Kidney (tissue), 13 donors: ENCODE measurements at regions not wholly inside any gene's neighbourhood (a gene's known extent, or its start where the extent isn't known, plus 50 kb on each side); places are given as distances from the start of the nearest gene placed in this dataset.

Experiments used
- DNase-seq, 5 donors: peaks; one replicate each; pipeline ENCODE4 v3.0.0-alpha.2; 2013 to 2020
- FAIRE-seq: peaks from 2 replicates; lab custom pipeline; 2012; peaks lifted over from hg19 to GRCh38; lab: Jason Lieb, UNC
- H3K27ac ChIP-seq, 2 donors: one replicate each; pipeline ENCODE4 v1.7.0; 2013; ENCODE audit warnings: low read depth in 2 of 2, low read length in 2 of 2, inconsistent platforms in 1 of 2
- H3K27me3 ChIP-seq: one replicate; pipeline ENCODE4 v1.7.1; 2013; ENCODE audit warnings: low read length, inconsistent platforms; ENCODE audit not compliant: control insufficient read depth, insufficient read depth
- H3K36me3 ChIP-seq, 3 donors: one replicate each; pipeline versions ENCODE4 v1.7.0 to v1.7.1; 2013; ENCODE audit warnings: low read length in 3 of 3, control low read depth in 1 of 3, inconsistent platforms in 1 of 3; ENCODE audit not compliant: insufficient read depth in 3 of 3, control insufficient read depth in 2 of 3
- H3K4me1 ChIP-seq, 3 donors: one replicate each; pipeline versions ENCODE4 v1.7.0 to v1.7.1; 2013; ENCODE audit warnings: low read length in 3 of 3, inconsistent platforms in 1 of 3, low read depth in 1 of 3; ENCODE audit not compliant: control insufficient read depth in 2 of 3, insufficient read depth in 2 of 3
- H3K4me3 ChIP-seq, 3 donors: one replicate each; pipeline versions ENCODE4 v1.7.0 to v1.8.1; 2013; ENCODE audit warnings: low read length in 3 of 3, control low read depth in 1 of 3, inconsistent platforms in 1 of 3
- H3K9ac ChIP-seq, 3 donors: one replicate each; pipeline versions ENCODE4 v1.7.0 to v1.7.1; 2013; ENCODE audit warnings: low read length in 3 of 3, control low read depth in 1 of 3, inconsistent platforms in 1 of 3
- H3K9me3 ChIP-seq, 3 donors: one replicate each; pipeline versions ENCODE4 v1.7.0 to v1.7.1; 2013; ENCODE audit warnings: low read length in 3 of 3, control low read depth in 1 of 3, inconsistent platforms in 1 of 3; ENCODE audit not compliant: control insufficient read depth in 2 of 3, insufficient read depth in 1 of 3
- CTCF ChIP-seq: IDR thresholded peaks from 3 replicates; pipeline ENCODE4 v1.5.1; 2012; ENCODE audit warnings: mild to moderate bottlenecking, moderate library complexity, borderline replicate concordance; ENCODE audit not compliant: insufficient read depth; ENCODE audit errors: extremely low read depth
- intact Hi-C: fragments of 100-400 bp; cut with DNase I; formaldehyde crosslinking; loops from one replicate; pipeline ENCODE4 v1.11.1; 2022
- donor health status: control.
- donor health status: control.
- donor health status: control.
- donor health status: control.
- donor health status: control.
- donor health status: DM: yes; HTN: yes; CAD: no.
- donor health status: Normal renal cell carcinoma (clear cell type).

DNA sequence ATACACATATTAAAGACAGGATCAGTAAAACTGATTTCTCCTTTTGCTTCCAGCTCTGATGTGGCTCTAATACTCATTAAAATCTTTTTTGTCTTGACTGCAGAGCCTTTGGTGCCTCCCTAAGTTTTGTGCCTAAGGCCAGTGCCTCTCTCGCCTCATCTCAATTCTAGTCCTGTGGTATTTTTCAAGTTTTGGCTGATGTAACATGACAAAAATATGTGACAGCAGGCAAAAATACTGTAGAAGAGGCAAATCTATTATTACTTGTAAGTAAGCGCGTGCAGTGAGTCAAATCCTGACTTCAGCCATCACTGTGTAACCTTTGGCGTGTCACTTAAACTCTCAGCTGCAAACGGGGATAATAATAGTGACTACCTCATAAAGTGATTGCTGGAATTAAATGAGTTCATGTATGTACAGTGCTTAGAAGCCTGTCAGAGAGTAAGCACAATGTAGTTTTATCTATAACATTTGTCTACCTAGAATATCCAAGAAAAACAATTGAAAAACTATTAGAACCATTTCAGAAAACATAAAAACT lies 74.0 kb downstream of the MAB21L3 start:
- Histone ChIP-seq H3K36me3 (no peaks in the 10 kb centered on the region), H3K9ac (no peak overlapping the region), H3K4me3 (no peak overlapping the region), H3K9me3 (no peaks in the 10 kb centered on the region), H3K4me1 (no peaks in the 10 kb centered on the region), H3K27me3 (no peaks in the 10 kb centered on the region), H3K27ac (no peak overlapping the region)
- intact Hi-C loops, result no loop called here
- FAIRE-seq (no peak), DNase-seq (no peak)
- no peak for TF ChIP-seq CTCF

- Histone ChIP-seq H3K4me3 (no peak overlapping the region), H3K27me3 (no peaks in the 10 kb centered on the region), H3K27ac (no peak overlapping the region), H3K36me3 (no peaks in the 10 kb centered on the region), H3K9me3 (no peaks in the 10 kb centered on the region), H3K4me1 (peaks cover 0 to under 1% (median 0%) of the 10 kb centered on the region in 3 donors), H3K9ac (no peak overlapping the region)
- TF ChIP-seq CTCF, result no peak
- FAIRE-seq (no peak), DNase-seq (no peak)
- intact Hi-C loops, result no loop called here
These were observed 78.3 kb downstream of the MAB21L3 start for GRCh38 chr1:116189481-116189880.

GRCh38 chr1:116191294-116191693 lies 80.1 kb downstream of the MAB21L3 start:
- Histone ChIP-seq H3K36me3 (no peaks in the 10 kb centered on the region), H3K4me3 (no peak overlapping the region), H3K9ac (no peak overlapping the region), H3K27ac (no peak overlapping the region), H3K4me1 (peaks cover 0 to 3% (median 0%) of the 10 kb centered on the region in 3 donors), H3K27me3 (no peaks in the 10 kb centered on the region), H3K9me3 (no peaks in the 10 kb centered on the region)
- TF ChIP-seq CTCF, result no peak
- no peak for FAIRE-seq
- intact Hi-C loops, result no loop called here
- no peak for DNase-seq

GRCh38 chr1:116193768-116194167 lies 82.6 kb downstream of the MAB21L3 start:
- Histone ChIP-seq H3K27ac (no peak overlapping the region), H3K9me3 (no peaks in the 10 kb centered on the region), H3K36me3 (no peaks in the 10 kb centered on the region), H3K27me3 (no peaks in the 10 kb centered on the region), H3K4me1 (peaks cover 0 to 3% (median 0%) of the 10 kb centered on the region in 3 donors), H3K9ac (no peak overlapping the region), H3K4me3 (no peak overlapping the region)
- DNase-seq (no peak), FAIRE-seq (no peak)
- intact Hi-C loops, result no loop called here
- TF ChIP-seq CTCF, result no peak
